Mucosa of gallbladder (tissue), 1 donor: ENCODE measurements at regions not wholly inside any gene's neighbourhood (a gene's known extent, or its start where the extent isn't known, plus 50 kb on each side); places are given as distances from the start of the nearest gene placed in this dataset.

Experiments
- DNase-seq: peaks from one replicate; pipeline ENCODE4 v3.0.0-alpha.2; 2020; ENCODE audit warnings: low spot score
- donor health status: DM: no; HTN: no; CAD: no.

DNA sequence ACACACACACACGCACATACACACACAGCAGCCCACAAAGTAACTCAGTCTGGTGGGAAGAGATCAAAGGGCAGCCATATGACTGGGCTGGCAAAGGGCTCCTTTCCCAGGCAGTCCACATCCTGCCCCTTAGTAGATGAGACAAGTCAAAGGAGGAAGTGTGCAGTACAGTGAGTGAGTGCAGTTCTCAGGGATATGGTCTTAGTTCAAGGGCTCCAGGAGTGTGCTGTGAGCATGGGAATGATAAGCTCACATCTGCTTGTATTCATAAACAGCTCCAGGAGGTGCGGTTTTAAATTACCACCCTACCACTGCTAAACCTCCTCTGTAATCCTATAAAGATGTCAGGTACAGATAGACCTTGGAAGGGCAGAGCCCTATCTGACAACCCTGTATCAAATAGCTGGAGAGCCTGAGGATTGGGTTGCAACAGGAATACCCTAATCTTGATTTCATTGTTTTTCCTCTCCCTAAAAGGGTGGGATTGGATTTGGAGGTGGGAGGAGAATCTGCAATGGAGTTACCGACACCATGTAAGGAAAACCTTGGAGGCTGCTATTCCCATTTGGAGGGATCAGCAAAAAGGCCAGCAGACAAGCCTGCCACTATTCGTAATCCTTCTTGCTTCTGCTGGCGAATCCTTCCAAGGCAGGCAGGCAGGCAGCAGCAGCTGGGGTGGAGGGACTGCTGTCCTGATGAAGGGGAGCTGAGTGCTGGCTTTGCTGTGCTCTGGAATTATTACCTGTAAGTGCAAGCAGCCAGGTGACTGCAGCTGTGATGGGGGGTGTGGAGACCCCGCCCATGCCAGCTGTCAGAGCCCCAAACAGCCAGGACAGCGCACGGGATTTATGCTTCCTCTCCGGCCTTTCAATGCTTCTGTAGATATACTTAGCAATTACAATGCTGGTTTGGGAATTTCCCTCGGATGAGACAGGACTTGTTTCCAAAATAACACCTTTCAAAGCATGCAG is 342.7 kb downstream of the PRL start:
- peak; percentile 20 for DNase-seq

DNA sequence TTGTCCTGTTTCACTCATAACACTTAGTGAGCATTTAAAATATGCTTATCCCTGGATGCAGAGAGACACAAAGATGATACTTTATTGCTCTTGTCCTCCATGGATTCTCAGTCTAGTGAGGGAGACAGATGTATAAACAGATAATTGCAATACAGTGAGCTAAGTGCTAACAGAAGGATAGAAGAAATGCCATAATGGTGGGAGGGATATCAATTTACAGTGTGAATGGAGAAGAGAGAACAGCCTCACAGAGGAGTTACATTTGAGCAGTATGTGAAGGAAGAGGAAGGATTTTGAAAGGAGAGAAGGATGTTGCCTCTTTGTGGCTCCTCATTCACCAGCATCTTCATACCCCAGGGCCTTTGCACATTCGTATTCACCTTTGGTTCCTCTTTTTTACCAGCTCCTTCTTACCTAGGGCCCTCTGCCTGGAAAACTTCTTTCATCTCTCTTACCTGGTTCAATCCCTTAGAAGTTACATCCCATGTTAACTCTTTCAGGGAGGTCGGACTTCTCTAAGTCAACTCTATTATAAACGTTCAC is 341.7 kb downstream of the PRL start:
- no peak for DNase-seq

DNA sequence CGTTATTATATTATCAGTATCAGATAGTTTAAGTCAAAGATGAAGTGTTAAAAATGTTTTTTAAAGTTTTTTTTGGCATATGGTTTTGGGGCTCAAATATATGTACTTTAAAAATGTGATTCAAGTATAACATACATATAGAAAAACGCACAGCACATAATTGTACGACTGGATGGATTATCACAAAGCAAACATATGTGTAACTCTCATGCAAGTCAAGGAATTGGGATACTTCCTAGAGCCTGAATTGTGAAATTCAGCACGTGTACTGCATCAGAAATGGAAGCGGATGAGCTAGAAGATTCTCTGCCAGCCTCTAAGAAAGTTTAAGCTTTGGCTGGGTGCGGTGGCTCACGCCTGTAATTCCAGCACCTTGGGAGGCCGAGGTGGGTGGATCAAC is 340.9 kb downstream of the PRL start:
- DNase-seq: no peak

DNA sequence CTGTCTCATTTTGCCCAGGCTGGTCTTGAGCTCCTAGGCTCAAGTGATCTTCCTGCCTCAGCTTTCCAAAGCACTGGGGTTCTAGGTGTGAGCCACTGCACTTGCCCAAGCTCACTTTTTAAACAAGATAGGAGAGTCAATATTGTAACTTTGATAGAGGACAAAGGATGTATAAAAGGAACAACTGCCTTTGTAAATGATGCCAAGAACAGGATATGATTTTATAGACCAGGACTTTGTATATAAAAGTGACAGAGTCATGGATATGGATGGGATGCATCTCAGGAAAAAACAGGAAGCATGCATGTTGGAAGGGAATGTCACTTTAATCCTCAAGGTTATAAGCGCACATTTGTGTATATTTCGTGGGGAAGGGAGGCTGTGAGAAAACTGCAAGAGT is 338.4 kb downstream of the PRL start:
- no peak for DNase-seq

DNA sequence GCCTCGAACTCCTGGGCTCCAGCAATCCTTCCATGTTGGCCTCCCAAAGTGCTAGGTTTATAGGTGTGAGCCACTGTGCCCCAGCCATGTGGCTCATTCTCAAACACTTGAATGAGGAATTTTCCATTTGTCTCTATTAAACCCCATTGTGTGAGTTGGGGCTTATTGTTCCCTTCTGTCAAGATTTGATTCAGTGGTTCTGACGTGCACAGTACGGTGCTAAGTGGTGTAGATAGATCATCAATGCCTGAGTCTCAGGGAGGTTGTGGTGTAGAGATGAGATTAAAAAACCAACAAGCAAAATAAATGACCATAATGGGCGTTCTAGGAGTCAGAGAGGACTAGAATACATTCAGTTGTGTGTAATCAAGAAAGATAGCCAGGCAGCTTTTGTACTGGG is 335.6 kb downstream of the PRL start:
- no peak for DNase-seq

DNA sequence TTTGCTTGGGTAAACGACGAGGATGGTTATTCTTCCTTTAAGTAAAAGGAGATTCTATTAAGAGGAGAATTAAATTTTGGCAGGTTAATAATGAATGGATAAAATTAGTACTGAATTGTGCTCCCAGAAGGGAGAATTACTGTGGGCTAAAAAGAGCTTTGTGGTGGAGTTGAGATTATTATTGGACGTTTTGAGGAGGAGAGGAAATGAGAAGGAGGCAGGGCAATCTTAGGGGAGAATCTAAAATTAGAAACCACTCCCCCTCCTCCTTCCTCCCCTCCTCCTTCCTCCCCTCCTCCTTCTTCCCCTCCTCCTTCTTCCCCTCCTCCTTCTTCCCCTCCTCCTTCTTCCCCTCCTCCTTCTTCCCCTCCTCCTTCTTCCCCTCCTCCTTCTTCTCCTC is 331.8 kb downstream of the PRL start:
- DNase-seq: no peak

DNA sequence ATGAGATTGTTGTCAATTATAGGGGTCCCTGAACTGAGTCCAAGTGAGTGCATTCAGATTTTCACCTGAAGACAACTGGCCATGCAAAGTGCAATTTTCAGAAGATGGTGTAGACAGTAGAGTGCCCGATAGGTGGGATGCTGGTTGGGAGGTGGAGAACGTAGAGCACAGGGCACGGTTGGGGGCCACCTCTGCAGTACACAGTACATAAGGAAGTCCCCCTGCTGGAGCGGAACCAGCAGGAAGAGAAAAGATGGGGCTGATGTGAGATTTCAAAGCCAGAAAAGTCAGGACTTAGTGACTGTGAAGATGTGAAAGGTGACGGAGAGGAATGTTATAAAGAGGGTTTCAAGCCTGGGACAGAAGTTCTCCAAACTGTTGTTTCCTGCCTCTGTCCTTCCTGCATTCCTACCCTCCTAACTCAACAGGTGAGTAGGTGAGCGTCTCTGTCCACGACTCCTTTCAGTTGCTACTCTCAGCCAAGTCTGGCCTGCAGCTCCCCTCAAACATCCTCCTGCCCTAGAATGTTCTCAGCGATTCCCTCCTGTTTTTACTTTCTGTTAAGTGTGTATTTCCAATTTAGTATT is 330.8 kb downstream of the PRL start:
- DNase-seq: no peak

DNA sequence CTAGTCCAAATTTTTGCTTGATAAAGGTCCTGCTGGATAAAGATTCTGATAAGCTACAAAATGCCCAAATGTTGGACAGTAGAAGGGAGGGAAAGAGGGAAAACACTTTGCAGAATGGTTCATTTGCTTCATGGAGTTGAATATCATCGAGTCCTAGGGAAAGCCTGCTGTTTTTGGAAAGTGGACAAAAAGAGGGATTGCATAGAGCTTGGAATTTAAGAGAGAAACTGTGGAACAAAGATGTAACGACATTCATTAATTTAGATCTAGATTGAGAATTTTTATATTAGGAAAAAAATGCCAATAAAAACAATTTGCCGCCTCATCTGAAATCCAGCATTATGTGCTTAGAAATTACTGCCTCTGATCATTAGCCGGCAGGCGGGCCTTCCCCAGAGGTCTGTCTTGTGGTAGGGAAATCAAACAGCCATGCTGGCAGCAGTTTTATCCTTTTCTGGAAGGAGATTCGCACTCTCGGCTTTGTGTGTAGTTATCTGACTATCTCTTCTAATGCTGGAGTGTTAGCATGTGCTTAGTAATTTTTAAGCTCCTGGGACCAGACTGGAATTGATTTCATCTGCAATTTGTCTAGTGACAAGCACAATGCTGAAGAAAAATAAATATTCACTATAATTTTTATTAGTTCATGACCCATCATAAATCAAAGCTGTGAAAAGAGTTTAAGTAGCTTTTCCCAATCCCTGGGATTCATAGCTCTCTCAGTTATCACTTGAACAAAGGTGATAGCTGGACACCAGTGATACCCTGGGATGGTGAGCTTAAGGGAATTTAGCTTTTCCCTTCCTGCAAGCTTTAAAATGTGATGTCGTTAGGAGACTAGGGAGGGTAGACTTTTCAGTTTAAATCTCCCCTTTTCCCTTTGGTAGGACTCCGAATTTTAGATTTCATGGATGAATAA is 329.5 kb downstream of the PRL start:
- no peak for DNase-seq

DNA sequence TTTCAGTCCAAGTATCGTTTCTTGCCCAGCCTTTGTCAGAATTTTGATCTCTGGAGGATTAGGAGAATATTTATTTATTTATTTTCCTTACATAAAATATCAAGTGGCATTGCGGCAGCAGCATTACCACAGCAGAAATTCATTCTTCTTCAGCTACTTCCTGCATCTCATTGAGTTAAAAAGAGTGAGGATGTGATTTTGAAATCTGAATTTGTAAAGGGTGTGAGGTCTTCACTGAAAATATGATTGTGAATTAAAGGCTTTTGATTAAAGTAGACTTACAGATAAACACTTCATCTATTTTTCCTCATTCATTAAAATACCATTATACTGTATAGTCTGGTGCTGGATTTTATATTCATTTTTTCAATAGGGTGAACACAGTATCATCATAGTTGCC is 328.4 kb downstream of the PRL start:
- no peak for DNase-seq

DNA sequence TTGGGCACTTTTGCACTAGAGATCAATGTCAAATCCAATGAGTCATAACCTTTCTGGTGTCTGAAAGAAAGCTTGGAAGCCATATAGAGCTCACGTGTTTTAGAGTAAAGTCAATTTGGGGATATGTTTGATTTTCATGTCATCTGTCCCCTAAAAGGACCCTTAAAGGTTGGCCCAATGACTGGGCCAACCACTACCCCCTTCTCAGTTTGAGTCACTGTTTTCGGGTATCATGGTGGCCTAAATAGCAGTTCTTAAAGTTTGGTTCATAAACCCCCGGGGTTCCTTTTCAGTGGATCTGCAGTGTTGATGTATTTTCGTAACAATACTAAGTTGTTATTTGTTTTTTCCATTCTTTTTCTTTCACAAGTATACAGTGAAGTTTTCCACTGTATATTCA is 327.6 kb downstream of the PRL start:
- no peak for DNase-seq

DNA sequence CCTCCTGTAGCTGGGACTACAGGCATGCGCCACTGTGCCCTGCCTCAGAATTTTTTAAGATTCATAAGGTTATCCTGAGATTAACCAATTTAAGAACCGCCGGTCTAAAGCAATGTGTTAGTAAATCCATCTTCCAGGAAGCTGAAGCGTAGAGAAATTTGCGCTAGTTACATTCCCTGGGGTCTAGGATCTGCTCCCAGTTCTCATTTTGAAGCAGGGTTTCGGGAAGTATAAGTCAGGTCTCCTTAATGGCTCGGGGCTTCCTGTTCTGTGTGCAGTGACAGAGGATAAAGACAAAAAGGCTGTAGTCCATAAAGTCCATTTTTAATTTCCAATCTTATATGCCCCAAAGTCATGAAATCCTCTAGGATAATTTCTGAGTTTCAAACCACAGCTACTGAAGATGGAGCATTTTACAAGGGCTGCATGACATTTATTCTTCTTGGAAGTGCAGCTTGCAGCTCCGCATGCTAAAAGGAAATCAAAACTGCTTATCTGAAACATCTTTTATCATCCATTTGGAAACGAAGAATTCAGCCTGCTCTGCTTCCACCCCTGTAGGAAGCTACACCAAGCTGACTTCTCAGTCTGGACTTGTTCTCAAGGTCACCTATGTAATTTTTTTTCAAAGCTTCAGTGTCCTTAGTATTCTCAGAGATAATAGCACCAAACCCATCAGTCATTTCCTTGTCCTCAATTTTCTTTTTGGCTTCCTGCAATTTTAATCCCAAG is 326.1 kb downstream of the PRL start:
- no peak for DNase-seq

DNA sequence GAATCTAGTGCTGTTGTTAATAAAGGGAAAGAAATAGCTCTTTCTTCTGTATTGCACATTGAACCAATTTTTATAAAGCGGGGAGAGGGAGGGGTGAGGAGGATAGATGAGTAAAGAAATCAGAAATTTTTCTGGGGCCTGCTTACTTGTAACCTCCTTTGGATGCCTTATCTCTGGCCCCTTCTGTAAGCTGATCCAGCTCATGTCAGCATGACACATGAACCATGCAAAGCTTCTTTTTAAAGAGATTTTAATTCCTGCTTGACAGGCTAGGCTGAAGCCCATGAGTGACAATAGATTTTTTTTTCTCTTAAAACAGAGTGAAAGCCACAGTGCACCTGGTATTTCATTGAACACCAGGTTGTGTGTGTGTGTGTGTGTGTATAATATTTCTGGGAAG is 325.3 kb downstream of the PRL start:
- DNase-seq: no peak

DNA sequence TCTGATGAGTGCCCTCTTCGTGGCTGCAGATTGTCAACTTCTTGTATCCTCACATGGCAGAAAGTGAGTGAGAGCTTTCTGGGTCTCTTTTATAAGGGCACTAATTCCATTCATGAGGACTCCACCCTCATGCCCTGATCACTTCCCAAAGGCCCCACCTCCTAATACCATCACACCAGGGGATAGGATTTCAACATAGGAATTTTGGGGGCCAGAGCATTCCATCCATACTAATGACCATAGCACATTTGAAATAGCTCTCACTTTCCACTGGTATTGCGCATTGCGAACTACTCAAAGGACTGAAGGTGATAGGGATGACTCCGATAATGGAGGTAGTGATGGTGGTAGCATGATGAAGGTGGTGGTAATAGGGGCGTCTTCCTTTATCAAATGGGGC is 324.3 kb downstream of the PRL start:
- DNase-seq: no peak

DNA sequence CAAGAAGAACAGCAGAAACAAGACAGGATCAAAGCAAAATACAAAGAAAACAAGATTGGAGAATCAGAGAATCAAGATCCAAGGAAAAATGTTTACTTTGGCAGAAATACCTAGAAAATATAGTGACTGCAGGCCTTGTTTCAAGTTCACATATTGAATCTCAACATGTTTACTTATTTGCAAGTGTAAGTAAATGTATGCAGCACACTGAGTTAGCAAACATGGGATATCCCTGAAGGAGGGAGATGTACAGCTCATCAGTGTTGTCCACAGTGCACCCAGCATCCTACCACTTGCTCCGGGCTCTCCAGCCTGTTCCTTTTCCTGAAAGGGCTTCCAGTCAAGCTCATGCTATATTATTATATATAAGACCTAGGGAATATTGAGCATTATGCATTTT is 319.5 kb downstream of the PRL start:
- no peak for DNase-seq

DNA sequence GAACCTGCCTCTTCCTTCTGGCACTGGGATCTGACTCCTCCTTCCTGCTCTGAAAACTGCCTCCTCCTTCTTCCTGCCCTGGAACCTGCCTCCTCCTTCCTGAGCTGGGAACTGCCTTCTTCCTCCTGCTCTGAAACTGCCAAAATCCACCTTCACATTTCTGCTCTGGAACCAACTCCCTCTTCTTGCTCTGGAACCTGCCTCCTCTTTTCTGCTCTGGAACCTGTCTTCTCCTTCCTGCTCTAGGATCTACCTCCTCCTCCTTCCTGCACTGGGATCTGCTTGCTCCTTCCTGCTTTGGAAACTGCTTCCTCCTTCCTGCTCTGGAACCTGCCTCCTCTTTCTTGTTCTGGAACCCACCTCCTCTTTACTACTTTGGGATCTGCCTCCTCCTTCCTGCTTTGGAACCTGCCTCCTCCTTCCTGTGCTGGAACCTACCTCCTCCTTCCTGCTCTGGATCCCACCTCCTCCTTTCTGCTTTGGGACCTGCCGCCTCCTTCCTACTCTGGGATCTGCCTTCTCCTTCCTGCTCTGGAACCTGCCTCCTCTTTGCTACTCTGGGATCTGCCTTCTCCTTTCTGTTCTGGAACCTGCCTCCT is 315.5 kb downstream of the PRL start:
- DNase-seq: no peak

DNA sequence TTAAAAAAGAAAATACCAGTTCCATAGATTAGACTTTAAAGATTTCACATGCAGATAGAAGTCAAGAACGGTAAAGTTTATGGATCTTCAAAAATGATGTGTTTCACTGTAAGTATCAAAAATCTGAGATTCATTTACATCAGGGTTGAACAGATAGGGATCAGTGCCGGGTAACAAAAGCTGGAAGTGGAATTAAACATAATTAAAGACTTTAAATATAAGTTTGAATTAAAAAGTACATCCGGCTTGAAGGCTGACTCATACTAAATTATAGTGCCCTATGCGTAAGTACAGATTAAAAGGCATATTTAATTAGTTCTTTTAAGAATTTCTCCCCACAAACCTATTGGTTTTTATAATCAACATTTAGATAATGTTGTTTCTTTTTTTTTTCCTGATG is 312.7 kb downstream of the PRL start:
- DNase-seq: no peak

DNA sequence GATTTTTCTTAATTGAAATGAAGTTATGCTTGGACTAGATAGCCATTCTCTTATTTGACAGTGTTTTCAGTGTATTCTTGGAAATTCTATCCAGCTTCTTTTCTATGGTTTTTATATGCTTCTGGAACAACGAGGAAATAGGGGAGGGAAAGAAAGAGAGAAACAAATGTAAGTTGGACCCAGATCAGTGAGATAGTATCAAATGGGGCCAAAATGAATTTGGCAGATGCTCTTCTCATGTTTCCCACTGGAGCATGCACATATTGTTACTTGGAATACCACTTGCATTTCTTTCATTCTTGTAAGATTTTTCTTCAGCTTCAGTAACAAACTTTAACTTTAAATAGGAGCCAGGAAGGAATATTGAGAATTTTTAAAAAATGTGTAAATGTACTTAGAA is 312.3 kb downstream of the PRL start:
- no peak for DNase-seq

DNA sequence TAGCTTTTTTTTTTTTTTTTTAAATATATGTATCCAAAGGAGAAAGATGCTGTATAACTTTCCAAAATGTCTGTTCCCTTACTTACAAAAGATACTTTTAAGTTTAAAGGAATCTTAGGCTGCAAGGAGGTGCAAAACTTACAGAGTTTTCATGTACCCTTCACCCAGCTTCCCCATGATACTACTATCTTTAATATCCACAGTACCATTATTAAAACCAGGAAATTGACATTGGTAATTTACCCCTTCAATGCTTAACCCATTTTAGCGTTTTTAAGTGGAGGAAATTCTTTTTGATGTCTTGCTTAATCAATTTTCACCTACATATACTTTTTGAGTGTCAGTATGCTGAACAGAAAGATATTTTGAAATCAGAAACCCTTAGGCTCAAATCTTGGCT is 310.9 kb downstream of the PRL start:
- no peak for DNase-seq

DNA sequence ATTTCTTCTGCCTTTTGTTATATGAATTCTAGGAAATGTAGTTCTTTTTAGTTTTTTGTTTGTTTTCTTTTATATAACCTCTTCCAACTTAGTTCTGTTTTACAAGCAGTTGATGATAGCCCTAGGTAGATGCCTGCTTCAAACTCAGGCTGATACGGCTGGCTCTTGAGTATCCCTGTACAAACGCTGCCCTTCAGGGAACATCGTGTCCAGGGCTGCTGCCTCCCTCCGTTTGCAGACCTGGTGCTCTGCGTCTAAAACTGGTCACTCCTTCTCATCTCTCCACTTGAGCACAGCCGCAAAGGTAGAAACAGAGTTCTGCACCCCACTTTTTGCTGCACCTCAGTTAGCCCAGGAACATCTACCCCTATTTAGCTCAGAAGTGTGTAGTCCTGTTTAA is 310.1 kb downstream of the PRL start:
- DNase-seq: no peak

DNA sequence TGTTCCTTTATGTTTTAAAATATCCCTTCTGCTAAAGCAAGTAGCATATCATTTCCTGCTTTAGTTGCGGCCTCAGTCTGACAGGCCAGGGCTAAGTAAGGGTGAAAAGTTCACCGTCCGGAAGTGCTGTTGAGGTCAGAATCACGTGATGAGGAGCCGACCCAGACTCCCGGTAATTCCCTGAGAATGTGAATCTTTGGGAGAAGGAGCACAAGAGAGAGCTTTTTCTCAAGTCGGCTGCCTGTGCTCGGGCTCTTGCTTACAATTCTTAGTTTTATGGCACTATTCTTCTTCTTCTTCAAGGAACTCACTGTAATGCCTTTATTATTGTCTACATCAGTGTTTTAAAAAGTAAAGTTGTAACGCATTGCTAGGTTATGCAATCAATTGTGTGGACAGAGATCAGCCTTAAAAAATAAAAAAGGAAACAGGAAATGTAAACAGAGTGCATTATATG is 309.3 kb downstream of the PRL start:
- DNase-seq: peak; percentile 87

DNA sequence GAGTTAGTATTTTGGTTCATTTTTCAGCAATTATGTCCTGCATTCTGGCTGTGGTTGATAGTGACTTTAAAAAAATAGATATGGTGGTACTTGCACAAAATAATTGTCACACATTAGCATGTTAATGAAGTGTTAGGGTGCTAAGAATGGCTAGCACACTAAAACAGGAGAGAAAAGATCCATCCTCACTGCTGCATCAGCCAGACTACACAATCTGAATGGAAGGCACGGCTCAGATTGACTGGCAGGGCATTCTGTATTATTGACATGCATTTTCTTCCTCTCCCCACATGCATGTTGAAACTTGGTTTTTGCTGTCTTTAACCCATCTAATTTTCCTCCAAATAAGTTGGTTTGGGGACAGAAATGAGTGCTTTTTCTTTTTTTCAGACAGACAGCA is 306.3 kb downstream of the PRL start:
- no peak for DNase-seq
